GM23248 (cell line): ENCODE measurements at regions not wholly inside any gene's neighbourhood (a gene's known extent, or its start where the extent isn't known, plus 50 kb on each side); places are given as distances from the start of the nearest gene placed in this dataset.

Experiments used
- EZH2 ChIP-seq: fragments of 200-600 bp; sonication (generic); IDR thresholded peaks from 2 replicates; pipeline ENCODE4 v1.6.1; 2018; ENCODE audit warnings: antibody characterized with exemption, mild to moderate bottlenecking; ENCODE audit not compliant: insufficient read depth, poor library complexity, severe bottlenecking
- EZH2phosphoT487 ChIP-seq: fragments of 200-600 bp; sonication (generic); IDR thresholded peaks from 2 replicates; pipeline ENCODE4 v1.6.1; 2018; ENCODE audit warnings: antibody characterized with exemption, moderate library complexity, mild to moderate bottlenecking, low read depth; ENCODE audit not compliant: insufficient read depth

- TF ChIP-seq EZH2, result no peak
- TF ChIP-seq EZH2phosphoT487, result no peak
Measured at GRCh38 chr14:30808576-30808975, 65.8 kb upstream of the COCH start.
